GM19455 (cell line): ENCODE measurements at regions not wholly inside any gene's neighbourhood (a gene's known extent, or its start where the extent isn't known, plus 50 kb on each side); places are given as distances from the start of the nearest gene placed in this dataset.
"Not testable (repeated sequence)": the region's sequence is repeated elsewhere in the genome, so short reads cannot be mapped to it uniquely, and the experiment has no call there.

Source experiments
- ATAC-seq: cut with Tn5 transposase; IDR thresholded peaks from one replicate; pipeline ENCODE4 v1.9.1; 2021; ENCODE audit not compliant: unreplicated experiment

- ATAC-seq, result no peak
Measured at GRCh38 chr13:50543782-50544181, 299.7 kb downstream of the DLEU7 start.

GRCh38 chr13:50544211-50544610 is 299.3 kb downstream of the DLEU7 start:
- ATAC-seq, result no peak

- not testable (repeated sequence) for ATAC-seq
Measured at GRCh38 chr13:50547175-50547574, 296.3 kb downstream of the DLEU7 start.

- ATAC-seq, result no peak
Measured at GRCh38 chr13:50548586-50548985, 294.9 kb downstream of the DLEU7 start.

GRCh38 chr13:50549221-50549942 is 294.1 kb downstream of the DLEU7 start:
- no peak for ATAC-seq

- ATAC-seq, result no peak
Measured at GRCh38 chr13:50550151-50550550, 293.3 kb downstream of the DLEU7 start.

- no peak for ATAC-seq
Measured at GRCh38 chr13:50552424-50552966, 291.0 kb downstream of the DLEU7 start.

GRCh38 chr13:50561739-50562138 is 281.8 kb downstream of the DLEU7 start:
- no peak for ATAC-seq

GRCh38 chr13:50566646-50567045 is 276.8 kb downstream of the DLEU7 start:
- no peak for ATAC-seq

GRCh38 chr13:50572129-50572528 is 271.4 kb downstream of the DLEU7 start:
- no peak for ATAC-seq

GRCh38 chr13:50573066-50573465 is 270.4 kb downstream of the DLEU7 start:
- no peak for ATAC-seq

GRCh38 chr13:50574731-50575130 is 268.8 kb downstream of the DLEU7 start:
- no peak for ATAC-seq

GRCh38 chr13:50575138-50575537 is 268.4 kb downstream of the DLEU7 start:
- no peak for ATAC-seq

GRCh38 chr13:50576156-50576555 is 267.3 kb downstream of the DLEU7 start:
- ATAC-seq, result no peak

GRCh38 chr13:50577806-50578205 is 265.7 kb downstream of the DLEU7 start:
- ATAC-seq, result no peak

- no peak for ATAC-seq
Measured at GRCh38 chr13:50580684-50581305, 262.7 kb downstream of the DLEU7 start.

GRCh38 chr13:50581586-50582196 is 261.8 kb downstream of the DLEU7 start:
- ATAC-seq, result no peak

- ATAC-seq, result no peak
Measured at GRCh38 chr13:50584856-50585580, 258.5 kb downstream of the DLEU7 start.

GRCh38 chr13:50585674-50586413 is 257.6 kb downstream of the DLEU7 start:
- no peak for ATAC-seq

GRCh38 chr13:50586414-50587083 is 256.9 kb downstream of the DLEU7 start:
- ATAC-seq, result no peak
